ENCODE measurements at regions not wholly inside any gene's neighbourhood (a gene's known extent, or its start where the extent isn't known, plus 50 kb on each side); places are given as distances from the start of the nearest gene placed in this dataset.
"Not testable (repeated sequence)": the region's sequence is repeated elsewhere in the genome, so short reads cannot be mapped to it uniquely, and the experiment has no call there.

- H3K4me3 ChIP-seq, result no peak overlapping the region
- no peaks in the 10 kb centered on the region for H3K9me3 ChIP-seq
- H3K27me3 ChIP-seq, result no peaks in the 10 kb centered on the region
- no peak overlapping the region for H3K27ac ChIP-seq
- peak in 1 of 2 donors; percentile 1 for DNase-seq
- intact Hi-C loops (cut with DNase I; ENCODE audit: low total_unique reads), result no loop called here
- no peaks in the 10 kb centered on the region for H3K36me3 ChIP-seq
- WGBS, 5 donors, result 22 to 40% (median 29%) methylated on average over 1 of the region's 1 CpG
- H3K4me1 ChIP-seq, result no peaks in the 10 kb centered on the region
- TF ChIP-seq POLR2A (IDR thresholded peaks at IDR 0.05) (no peak), CTCF (IDR thresholded peaks at IDR 0.05) (no peak), EP300 (IDR thresholded peaks at IDR 0.05) (no peak), POLR2AphosphoS5 (IDR thresholded peaks at IDR 0.05) (no peak)
Observed at GRCh38 chr7:85897967-85898366, 711.1 kb upstream of the SEMA3D start.

- H3K4me3 ChIP-seq, result no peak overlapping the region
- H3K36me3 ChIP-seq, result no peaks in the 10 kb centered on the region
- TF ChIP-seq CTCF (IDR thresholded peaks at IDR 0.05) (no peak), EP300 (IDR thresholded peaks at IDR 0.05) (no peak), POLR2A (IDR thresholded peaks at IDR 0.05) (no peak), POLR2AphosphoS5 (IDR thresholded peaks at IDR 0.05) (no peak)
- H3K9me3 ChIP-seq, result no peaks in the 10 kb centered on the region
- H3K4me1 ChIP-seq, result no peaks in the 10 kb centered on the region
- no peak for DNase-seq
- H3K27me3 ChIP-seq, result no peaks in the 10 kb centered on the region
- intact Hi-C loops (cut with DNase I; ENCODE audit: low total_unique reads), result no loop called here
- no peak overlapping the region for H3K27ac ChIP-seq
Observed at GRCh38 chr7:85896531-85896930, 709.7 kb upstream of the SEMA3D start.

- no peak overlapping the region for H3K4me3 ChIP-seq
- 82 to 92% (median 82%) methylated on average over 1 of the region's 1 CpG for WGBS, 5 donors
- no peak overlapping the region for H3K27ac ChIP-seq
- H3K27me3 ChIP-seq, result no peaks in the 10 kb centered on the region
- H3K9me3 ChIP-seq, result no peaks in the 10 kb centered on the region
- no peaks in the 10 kb centered on the region for H3K4me1 ChIP-seq
- TF ChIP-seq POLR2A (IDR thresholded peaks at IDR 0.05), result no peak
- no peak for TF ChIP-seq POLR2AphosphoS5 (IDR thresholded peaks at IDR 0.05)
- no peaks in the 10 kb centered on the region for H3K36me3 ChIP-seq
- no peak for DNase-seq
- intact Hi-C loops (cut with DNase I; ENCODE audit: low total_unique reads), result no loop called here
Observed at GRCh38 chr7:85895835-85896234, 709.0 kb upstream of the SEMA3D start.

GRCh38 chr7:85891900-85892299 lies 705.0 kb upstream of the SEMA3D start:
- intact Hi-C loops (cut with DNase I; ENCODE audit: low total_unique reads); H3K9me3 ChIP-seq; H3K36me3 ChIP-seq; DNase-seq; H3K27ac ChIP-seq; H3K27me3 ChIP-seq; H3K4me3 ChIP-seq; H3K4me1 ChIP-seq: not testable (repeated sequence)
- 71 to 88% (median 81%) methylated on average over 5 of the region's 5 CpGs for WGBS, 5 donors

- H3K4me3 ChIP-seq, result no peak overlapping the region
- peak in 4 of 7 experiments; percentile 22 to 36 (median 26) for TF ChIP-seq CTCF (IDR thresholded peaks at IDR 0.05)
- TF ChIP-seq POLR2AphosphoS5 (IDR thresholded peaks at IDR 0.05), result no peak
- no peak for TF ChIP-seq POLR2A (IDR thresholded peaks at IDR 0.05)
- H3K36me3 ChIP-seq, result no peaks in the 10 kb centered on the region
- no peaks in the 10 kb centered on the region for H3K4me1 ChIP-seq
- no peaks in the 10 kb centered on the region for H3K9me3 ChIP-seq
- H3K27me3 ChIP-seq, result no peaks in the 10 kb centered on the region
- DNase-seq, result peak in 1 of 2 donors; percentile 38
- H3K27ac ChIP-seq, result no peak overlapping the region
- intact Hi-C loops (cut with DNase I; ENCODE audit: low total_unique reads), result no loop called here
Observed at GRCh38 chr7:85890244-85890811, 703.5 kb upstream of the SEMA3D start.
